Neural cell (in vitro differentiated cells): ENCODE measurements at regions not wholly inside any gene's neighbourhood (a gene's known extent, or its start where the extent isn't known, plus 50 kb on each side); places are given as distances from the start of the nearest gene placed in this dataset.
"Not testable (repeated sequence)": the region's sequence is repeated elsewhere in the genome, so short reads cannot be mapped to it uniquely, and the experiment has no call there.

Source experiments
- H2AFZ ChIP-seq: fragments of 200-600, 300-800 bp; sonication (generic), shearing (Covaris generic); 2 replicates; pipeline ENCODE4 v1.6.0; 2014; ENCODE audit warnings: low read depth, mild to moderate bottlenecking, antibody characterized with exemption, low read length, moderate library complexity
- H3F3A ChIP-seq: fragments of 200-600 bp; shearing (Covaris generic); 2 replicates; pipeline ENCODE4 v1.6.1; 2016; ENCODE audit warnings: mild to moderate bottlenecking, moderate library complexity, mixed read lengths, antibody characterized with exemption, low read length; ENCODE audit not compliant: insufficient read depth, poor library complexity, severe bottlenecking
- H3K27ac ChIP-seq: fragments of 200-600, 300-800 bp; sonication (generic), shearing (Covaris generic); 2 replicates; pipeline ENCODE4 v1.5.1; 2014; ENCODE audit warnings: mild to moderate bottlenecking, low read length, moderate library complexity
- H3K27me3 ChIP-seq: fragments of 300-800, 200-600 bp; sonication (generic), shearing (Covaris generic); 2 replicates; pipeline ENCODE4 v1.6.0; 2014; ENCODE audit warnings: mild to moderate bottlenecking, low read depth, low read length, moderate library complexity; ENCODE audit not compliant: insufficient read depth
- H3K36me3 ChIP-seq: fragments of 300-800, 200-600 bp; sonication (generic), shearing (Covaris generic); 2 replicates; pipeline ENCODE4 v1.5.1; 2014; ENCODE audit warnings: mild to moderate bottlenecking, antibody characterized with exemption, low read length, moderate library complexity; ENCODE audit not compliant: insufficient read depth
- H3K4me2 ChIP-seq: fragments of 300-800, 200-600 bp; sonication (generic), shearing (Covaris generic); 2 replicates; pipeline ENCODE4 v1.6.0; 2014; ENCODE audit warnings: mild to moderate bottlenecking, low read length
- H3K4me3 ChIP-seq: fragments of 300-800, 200-600 bp; sonication (generic), shearing (Covaris generic); 2 replicates; pipeline ENCODE4 v1.5.1; 2014; ENCODE audit warnings: mild to moderate bottlenecking, low read length, moderate library complexity
- H3K79me2 ChIP-seq: fragments of 200-600 bp; shearing (Covaris generic); replicated peaks from 2 replicates; pipeline ENCODE4 v1.6.0; 2014; ENCODE audit warnings: mild to moderate bottlenecking, low read length, moderate library complexity; ENCODE audit not compliant: insufficient read depth
- H3K9ac ChIP-seq: fragments of 300-800, 200-600 bp; sonication (generic), shearing (Covaris generic); 2 replicates; pipeline ENCODE4 v1.6.1; 2016; ENCODE audit warnings: mild to moderate bottlenecking, low read length, mixed read lengths
- H3K9me2 ChIP-seq: fragments of 200-600 bp; shearing (Covaris generic); 2 replicates; pipeline ENCODE4 v1.6.1; 2016; ENCODE audit warnings: mild to moderate bottlenecking, low read length, mixed read lengths; ENCODE audit not compliant: insufficient read depth
- H3K9me3 ChIP-seq: fragments of 200-600, 300-800 bp; sonication (generic), shearing (Covaris generic); 2 replicates; pipeline ENCODE4 v1.6.1; 2016; ENCODE audit warnings: mild to moderate bottlenecking, mixed run types, low read length, moderate library complexity, mixed read lengths
- H4K20me1 ChIP-seq: fragments of 200-600 bp; shearing (Covaris generic); 2 replicates; pipeline ENCODE4 v1.6.1; 2016; ENCODE audit warnings: mild to moderate bottlenecking, mixed run types; ENCODE audit not compliant: insufficient read depth
- EP300 ChIP-seq: fragments of 450-650 bp; conservative IDR thresholded peaks from 2 replicates; pipeline ENCODE4 v1.6.1; 2014; ENCODE audit warnings: antibody characterized with exemption, mild to moderate bottlenecking, moderate library complexity; ENCODE audit not compliant: poor library complexity, severe bottlenecking
- EZH2 ChIP-seq: fragments of 200-600, 300-800 bp; shearing (Covaris generic), sonication (generic); IDR thresholded peaks from 2 replicates; pipeline ENCODE4 v1.6.1; 2014; ENCODE audit warnings: antibody characterized with exemption, low read length, borderline replicate concordance, mild to moderate bottlenecking; ENCODE audit not compliant: insufficient read depth, poor library complexity, severe bottlenecking
- MXI1 ChIP-seq: fragments of 450-650 bp; conservative IDR thresholded peaks from 2 replicates; pipeline ENCODE4 v1.6.1; 2014; ENCODE audit warnings: antibody characterized with exemption, mild to moderate bottlenecking; ENCODE audit not compliant: poor library complexity, severe bottlenecking
- POLR2AphosphoS5 ChIP-seq: IDR thresholded peaks from 2 replicates; pipeline ENCODE4 v1.6.1; 2012
- RAD21 ChIP-seq: fragments of 450-650 bp; conservative IDR thresholded peaks from 2 replicates; pipeline ENCODE4 v1.6.1; 2014; ENCODE audit warnings: antibody characterized with exemption, mild to moderate bottlenecking, moderate library complexity
- SMC3 ChIP-seq: fragments of 450-650 bp; conservative IDR thresholded peaks from 2 replicates; pipeline ENCODE4 v1.6.1; 2014; ENCODE audit warnings: antibody characterized with exemption, mild to moderate bottlenecking, moderate library complexity; ENCODE audit not compliant: poor library complexity
- TAF1 ChIP-seq: IDR thresholded peaks from 2 replicates; pipeline ENCODE4 v1.6.1; 2012; ENCODE audit warnings: low read depth
- TF ChIP-seq, protein P1 (sequence below): fragments of 450-650 bp; IDR thresholded peaks from 2 replicates; pipeline ENCODE4 v1.5.1; 2014; ENCODE audit warnings: antibody characterized with exemption, mild to moderate bottlenecking, moderate library complexity; ENCODE audit not compliant: poor library complexity, severe bottlenecking
- TF ChIP-seq, protein P2 (sequence below): IDR thresholded peaks from 2 replicates; pipeline ENCODE4 v1.6.1; 2012; ENCODE audit warnings: borderline replicate concordance

DNA sequence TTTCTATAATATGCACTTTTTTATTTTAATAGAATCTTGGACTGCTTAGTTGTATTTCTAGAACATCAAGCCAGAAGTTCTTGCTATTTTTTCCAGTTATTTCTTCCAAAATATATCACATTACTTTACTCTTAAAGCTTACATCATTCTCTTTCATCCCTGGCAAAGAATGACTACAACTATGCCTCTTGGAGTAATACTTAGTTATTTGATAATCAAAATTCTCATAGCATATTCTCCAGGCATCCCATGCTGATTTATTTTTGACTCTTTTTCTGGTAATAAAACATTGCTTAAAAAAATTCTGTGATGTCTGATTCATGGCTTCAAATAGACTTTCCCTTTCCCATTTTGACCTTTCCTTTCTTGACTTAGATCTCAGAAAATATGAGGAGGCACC lies 118.7 kb upstream of the TSPAN8 start:
- H3K9ac ChIP-seq: no peak overlapping the region
- no peak overlapping the region for H2AFZ ChIP-seq
- H3K4me2 ChIP-seq: no peak overlapping the region
- H3K27me3 ChIP-seq: peaks cover 24% of the 10 kb centered on the region
- no peaks in the 10 kb centered on the region for H3F3A ChIP-seq
- H4K20me1 ChIP-seq: no peaks in the 10 kb centered on the region
- no peaks in the 10 kb centered on the region for H3K9me3 ChIP-seq
- no peak overlapping the region for H3K4me3 ChIP-seq
- H3K9me2 ChIP-seq: no peaks in the 10 kb centered on the region
- H3K27ac ChIP-seq: no peak overlapping the region
- H3K36me3 ChIP-seq: no peaks in the 10 kb centered on the region
- TF ChIP-seq SMC3: no peak
- no peaks in the 10 kb centered on the region for H3K79me2 ChIP-seq

DNA sequence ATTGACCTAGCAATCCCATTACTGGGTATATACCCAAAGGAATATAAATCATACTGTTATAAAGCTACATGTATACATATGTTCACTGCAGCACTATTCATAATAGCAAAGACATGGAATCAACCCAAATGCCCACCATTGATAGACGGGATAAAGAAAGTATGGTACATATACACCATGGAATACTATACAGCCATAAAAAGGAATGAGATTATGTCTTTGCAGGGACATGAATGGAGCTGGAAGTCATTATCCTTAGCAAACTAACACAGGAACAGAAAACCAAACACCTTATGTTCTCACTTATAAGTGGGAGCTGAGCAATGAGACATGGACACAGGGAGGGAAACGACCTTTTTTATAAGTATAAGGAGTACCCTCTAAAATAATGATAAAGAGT lies 113.0 kb upstream of the TSPAN8 start:
- H3K4me2 ChIP-seq, H2AFZ ChIP-seq, H3K9me3 ChIP-seq, H3F3A ChIP-seq, H3K36me3 ChIP-seq, H3K27ac ChIP-seq, H3K9me2 ChIP-seq, H3K4me3 ChIP-seq, H3K9ac ChIP-seq, H4K20me1 ChIP-seq, H3K27me3 ChIP-seq, H3K79me2 ChIP-seq: not testable (repeated sequence)

DNA sequence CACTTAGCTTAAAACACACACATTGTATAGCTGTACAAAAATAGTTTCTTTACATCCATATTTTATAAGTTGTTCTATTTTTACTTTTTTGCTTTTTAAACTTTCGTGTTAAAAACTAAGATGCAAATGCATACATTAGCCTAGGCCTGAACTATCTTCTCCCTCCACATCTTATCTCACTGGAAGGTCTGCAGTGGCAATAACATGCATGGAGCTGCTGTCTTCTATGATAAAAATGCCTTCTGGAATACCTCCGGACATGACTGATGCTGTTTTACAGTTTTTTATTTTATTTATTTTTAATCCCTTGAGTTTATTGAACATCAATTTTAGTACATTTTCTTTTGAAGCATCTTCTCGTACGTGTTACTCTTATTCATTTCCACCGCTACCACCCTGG lies 112.3 kb upstream of the TSPAN8 start:
- H3K9ac ChIP-seq: no peak overlapping the region
- H3F3A ChIP-seq: no peaks in the 10 kb centered on the region
- H3K4me3 ChIP-seq: no peak overlapping the region
- H4K20me1 ChIP-seq: no peaks in the 10 kb centered on the region
- no peak overlapping the region for H2AFZ ChIP-seq
- H3K79me2 ChIP-seq: no peaks in the 10 kb centered on the region
- H3K36me3 ChIP-seq: no peaks in the 10 kb centered on the region
- H3K9me3 ChIP-seq: no peaks in the 10 kb centered on the region
- no peak overlapping the region for H3K4me2 ChIP-seq
- no peaks in the 10 kb centered on the region for H3K27me3 ChIP-seq
- TF ChIP-seq, protein P1, sequence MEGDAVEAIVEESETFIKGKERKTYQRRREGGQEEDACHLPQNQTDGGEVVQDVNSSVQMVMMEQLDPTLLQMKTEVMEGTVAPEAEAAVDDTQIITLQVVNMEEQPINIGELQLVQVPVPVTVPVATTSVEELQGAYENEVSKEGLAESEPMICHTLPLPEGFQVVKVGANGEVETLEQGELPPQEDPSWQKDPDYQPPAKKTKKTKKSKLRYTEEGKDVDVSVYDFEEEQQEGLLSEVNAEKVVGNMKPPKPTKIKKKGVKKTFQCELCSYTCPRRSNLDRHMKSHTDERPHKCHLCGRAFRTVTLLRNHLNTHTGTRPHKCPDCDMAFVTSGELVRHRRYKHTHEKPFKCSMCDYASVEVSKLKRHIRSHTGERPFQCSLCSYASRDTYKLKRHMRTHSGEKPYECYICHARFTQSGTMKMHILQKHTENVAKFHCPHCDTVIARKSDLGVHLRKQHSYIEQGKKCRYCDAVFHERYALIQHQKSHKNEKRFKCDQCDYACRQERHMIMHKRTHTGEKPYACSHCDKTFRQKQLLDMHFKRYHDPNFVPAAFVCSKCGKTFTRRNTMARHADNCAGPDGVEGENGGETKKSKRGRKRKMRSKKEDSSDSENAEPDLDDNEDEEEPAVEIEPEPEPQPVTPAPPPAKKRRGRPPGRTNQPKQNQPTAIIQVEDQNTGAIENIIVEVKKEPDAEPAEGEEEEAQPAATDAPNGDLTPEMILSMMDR: no peak
- no peak for TF ChIP-seq EZH2
- TF ChIP-seq, protein P2, sequence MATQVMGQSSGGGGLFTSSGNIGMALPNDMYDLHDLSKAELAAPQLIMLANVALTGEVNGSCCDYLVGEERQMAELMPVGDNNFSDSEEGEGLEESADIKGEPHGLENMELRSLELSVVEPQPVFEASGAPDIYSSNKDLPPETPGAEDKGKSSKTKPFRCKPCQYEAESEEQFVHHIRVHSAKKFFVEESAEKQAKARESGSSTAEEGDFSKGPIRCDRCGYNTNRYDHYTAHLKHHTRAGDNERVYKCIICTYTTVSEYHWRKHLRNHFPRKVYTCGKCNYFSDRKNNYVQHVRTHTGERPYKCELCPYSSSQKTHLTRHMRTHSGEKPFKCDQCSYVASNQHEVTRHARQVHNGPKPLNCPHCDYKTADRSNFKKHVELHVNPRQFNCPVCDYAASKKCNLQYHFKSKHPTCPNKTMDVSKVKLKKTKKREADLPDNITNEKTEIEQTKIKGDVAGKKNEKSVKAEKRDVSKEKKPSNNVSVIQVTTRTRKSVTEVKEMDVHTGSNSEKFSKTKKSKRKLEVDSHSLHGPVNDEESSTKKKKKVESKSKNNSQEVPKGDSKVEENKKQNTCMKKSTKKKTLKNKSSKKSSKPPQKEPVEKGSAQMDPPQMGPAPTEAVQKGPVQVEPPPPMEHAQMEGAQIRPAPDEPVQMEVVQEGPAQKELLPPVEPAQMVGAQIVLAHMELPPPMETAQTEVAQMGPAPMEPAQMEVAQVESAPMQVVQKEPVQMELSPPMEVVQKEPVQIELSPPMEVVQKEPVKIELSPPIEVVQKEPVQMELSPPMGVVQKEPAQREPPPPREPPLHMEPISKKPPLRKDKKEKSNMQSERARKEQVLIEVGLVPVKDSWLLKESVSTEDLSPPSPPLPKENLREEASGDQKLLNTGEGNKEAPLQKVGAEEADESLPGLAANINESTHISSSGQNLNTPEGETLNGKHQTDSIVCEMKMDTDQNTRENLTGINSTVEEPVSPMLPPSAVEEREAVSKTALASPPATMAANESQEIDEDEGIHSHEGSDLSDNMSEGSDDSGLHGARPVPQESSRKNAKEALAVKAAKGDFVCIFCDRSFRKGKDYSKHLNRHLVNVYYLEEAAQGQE: no peak
- TF ChIP-seq RAD21: no peak
- no peak for TF ChIP-seq TAF1
- no peak for TF ChIP-seq SMC3
- TF ChIP-seq MXI1: no peak
- TF ChIP-seq POLR2AphosphoS5: no peak
- TF ChIP-seq EP300: no peak
- no peak overlapping the region for H3K27ac ChIP-seq
- no peaks in the 10 kb centered on the region for H3K9me2 ChIP-seq
